AG08396 (cell line): ENCODE measurements at regions not wholly inside any gene's neighbourhood (a gene's known extent, or its start where the extent isn't known, plus 50 kb on each side); places are given as distances from the start of the nearest gene placed in this dataset.

Source experiments
- DNase-seq: peaks from one replicate; pipeline ENCODE4 v3.0.0; 2012; ENCODE audit warnings: low spot score, mixed read lengths

DNA sequence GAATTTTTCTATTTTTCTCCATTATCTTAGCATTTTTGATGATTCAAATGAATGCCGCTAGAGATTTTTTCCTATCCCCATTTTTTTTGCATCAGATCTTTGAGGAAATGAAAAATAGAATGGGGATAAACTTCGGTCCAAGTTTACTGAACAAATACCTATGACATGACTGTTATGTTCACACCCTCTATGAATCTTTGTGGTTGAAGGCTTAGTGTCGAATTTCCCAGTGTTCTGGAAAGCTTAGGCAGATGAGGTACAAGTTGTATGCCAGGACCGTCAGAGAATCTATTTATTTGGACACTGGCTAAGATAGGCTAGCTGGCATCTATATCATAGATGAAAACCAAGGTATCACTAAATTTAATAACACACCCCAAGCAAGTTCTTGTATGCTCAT, 123.4 kb downstream of the SPCS3 start:
- peak; percentile 59 for DNase-seq

DNA sequence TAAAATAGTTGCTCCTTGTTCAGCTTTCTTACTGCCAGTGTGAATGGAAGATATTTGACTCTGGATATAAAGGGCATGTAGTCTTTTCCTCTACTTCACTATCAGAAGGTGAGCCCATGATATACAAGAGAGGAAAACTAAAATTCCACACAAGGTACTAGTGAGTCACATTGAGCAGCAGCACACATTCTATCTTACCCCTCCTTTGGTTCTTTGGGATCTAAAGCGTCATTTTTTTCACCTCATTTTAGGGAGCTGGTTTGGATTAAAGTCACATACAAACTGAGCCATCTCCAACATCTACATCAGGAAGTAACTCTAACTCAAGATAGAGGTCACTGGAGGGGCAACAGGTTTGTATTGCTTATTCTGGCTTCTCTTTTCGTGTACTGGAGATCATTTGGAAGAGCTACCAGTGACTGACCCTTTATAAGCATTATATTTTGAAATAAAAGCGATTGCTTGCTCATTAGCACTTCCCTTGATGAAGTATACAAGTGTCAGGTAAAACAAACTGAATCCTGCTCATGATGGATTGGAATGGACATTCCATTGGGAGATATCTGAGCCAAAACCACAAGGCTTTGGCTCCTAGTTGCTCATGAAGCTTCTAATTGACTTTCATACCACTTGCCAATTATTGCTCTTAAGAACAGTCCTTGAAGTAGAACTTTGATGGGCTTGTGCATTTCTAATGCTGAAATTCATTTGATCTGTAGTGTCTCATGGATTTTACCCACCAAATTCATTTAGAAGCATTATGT, 124.1 kb downstream of the SPCS3 start:
- DNase-seq = no peak

DNA sequence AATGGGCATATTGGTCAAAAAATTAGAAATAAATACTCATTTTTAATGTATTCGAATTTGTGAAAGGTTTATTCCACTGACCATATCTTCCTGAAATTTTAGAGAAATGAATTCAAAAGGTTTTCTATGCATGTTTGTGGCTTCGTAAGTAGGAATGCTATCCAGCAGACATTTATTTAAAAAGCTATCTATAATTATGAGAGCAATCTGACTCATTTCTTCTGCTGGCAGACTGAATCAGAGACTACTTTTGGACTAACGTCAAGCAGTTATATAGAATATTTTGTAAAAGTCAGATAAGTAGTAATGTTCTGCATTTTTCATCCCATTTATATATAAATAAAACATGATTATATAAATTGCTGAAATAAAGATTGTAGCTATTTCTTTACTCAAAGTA, 125.0 kb downstream of the SPCS3 start:
- DNase-seq = no peak

DNA sequence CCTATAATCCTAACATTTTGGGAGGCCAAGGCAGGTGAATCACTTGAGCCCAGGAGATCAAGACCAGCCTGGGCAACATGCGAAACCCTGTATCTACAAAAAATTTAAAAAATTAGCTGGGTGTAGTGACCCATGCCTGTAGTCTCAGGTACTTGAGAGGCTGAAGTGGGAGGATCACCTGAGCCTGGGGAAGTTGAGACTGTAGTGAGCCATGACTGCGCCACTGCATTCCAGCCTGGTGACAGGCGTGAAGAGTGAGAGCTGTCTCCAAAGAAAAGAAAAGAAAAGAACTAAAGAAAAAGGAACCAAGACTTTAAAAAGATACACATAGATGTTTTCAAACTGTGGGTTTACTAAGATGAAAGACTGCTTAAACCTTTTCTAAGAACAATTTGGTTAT, 129.0 kb downstream of the SPCS3 start:
- DNase-seq = no peak

- no peak for DNase-seq
Measured at GRCh38 chr4:176451443-176451842, 131.7 kb downstream of the SPCS3 start.

- no peak for DNase-seq
Measured at GRCh38 chr4:176453079-176453478, 133.3 kb downstream of the SPCS3 start.

GRCh38 chr4:176453658-176454057, 133.9 kb downstream of the SPCS3 start:
- DNase-seq = no peak

DNA sequence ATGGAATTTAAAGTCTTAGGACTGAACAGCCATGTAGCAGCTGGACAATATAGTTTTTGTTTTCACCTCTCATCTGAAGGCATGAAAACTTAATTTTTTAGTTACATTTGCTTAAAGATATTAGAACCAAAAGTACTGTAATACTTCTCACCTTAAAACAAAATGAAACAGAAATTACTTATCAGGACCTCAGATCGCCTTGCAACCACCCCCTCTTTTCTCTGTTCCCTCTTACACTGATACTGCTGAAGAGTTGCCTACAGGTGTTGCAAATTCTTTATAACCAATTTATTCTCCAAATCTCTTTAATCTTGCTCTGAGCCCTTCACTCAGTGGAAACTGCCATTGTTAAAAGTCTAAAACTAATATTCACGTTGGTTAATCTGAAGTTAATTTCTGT, 145.0 kb downstream of the SPCS3 start:
- no peak for DNase-seq

DNA sequence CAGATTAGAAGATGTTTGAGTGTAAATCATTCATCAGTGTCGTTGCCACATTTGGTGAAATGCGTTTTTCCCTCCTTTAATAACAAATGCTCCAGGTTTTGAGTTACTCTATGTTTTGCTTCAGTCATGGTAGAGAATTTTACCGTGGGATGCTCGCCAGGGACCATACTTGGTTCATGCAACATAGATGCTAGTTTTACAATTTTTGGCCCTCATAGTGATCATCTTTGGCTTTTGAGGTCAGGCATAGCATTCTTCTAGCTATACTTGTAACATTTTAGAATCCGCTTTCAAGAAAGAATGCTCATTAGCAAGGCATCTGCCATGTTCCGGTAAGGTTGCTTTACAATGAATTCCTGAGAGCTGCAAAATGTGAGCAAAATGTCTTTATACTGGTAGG, 147.2 kb downstream of the SPCS3 start:
- DNase-seq = no peak

GRCh38 chr4:176469546-176469945, 149.8 kb downstream of the SPCS3 start:
- DNase-seq = no peak

DNA sequence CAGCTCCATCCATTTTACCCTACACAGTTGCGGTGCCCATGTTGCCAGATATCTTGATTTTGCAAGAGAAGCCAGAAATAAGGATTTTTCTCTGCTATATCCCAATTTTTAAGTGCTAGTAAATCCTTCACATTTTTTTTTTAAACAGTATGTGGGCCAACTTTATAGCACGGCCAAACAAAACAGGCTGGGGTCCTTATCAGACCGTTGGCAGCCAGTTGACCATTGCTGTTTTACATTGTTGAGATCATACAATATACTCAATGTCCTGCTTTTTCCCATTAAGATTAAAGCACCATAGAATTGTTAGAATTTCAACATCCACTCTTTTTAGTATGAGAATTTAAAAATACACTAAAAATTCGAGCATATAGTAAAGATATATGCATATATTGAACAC, 150.9 kb downstream of the SPCS3 start:
- no peak for DNase-seq

DNA sequence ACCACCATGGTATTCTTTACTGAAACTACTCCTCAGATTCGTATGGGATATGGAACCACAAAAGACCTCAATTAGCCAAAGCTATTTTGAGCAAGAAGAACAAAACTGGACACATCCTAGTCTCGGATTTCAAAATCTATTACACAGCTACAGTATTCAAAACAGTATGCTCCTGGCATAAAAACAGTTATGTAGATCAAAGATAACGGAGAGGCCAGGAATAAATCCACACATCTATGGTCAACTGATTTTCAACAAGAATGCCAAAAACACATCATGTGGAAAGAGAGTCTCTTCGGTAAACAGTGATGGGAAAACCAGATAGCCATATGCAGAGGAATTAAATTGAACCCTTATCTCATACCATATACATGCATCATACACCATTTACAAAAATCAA, 155.3 kb downstream of the SPCS3 start:
- no peak for DNase-seq

- no peak for DNase-seq
Measured at GRCh38 chr4:176478076-176478475, 158.3 kb downstream of the SPCS3 start.

DNA sequence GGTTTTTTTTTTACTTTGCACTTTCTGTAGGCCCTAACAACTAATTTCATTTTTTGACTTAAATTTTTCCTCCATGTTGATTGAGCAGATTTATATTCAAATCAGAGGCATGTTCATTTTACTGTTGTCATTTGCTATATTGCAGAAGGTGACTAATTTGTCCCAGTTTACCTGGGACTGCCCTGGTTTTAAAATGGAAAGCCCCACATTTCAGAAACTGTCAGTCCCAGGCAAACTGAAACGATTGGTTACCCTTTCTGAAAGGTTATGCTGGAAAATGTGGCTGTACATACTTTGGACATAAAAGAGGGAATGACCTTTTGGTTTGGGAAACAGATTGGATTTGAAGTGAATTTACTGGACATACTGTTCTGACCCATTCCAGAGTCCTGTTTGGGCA, 160.0 kb downstream of the SPCS3 start:
- no peak for DNase-seq

DNA sequence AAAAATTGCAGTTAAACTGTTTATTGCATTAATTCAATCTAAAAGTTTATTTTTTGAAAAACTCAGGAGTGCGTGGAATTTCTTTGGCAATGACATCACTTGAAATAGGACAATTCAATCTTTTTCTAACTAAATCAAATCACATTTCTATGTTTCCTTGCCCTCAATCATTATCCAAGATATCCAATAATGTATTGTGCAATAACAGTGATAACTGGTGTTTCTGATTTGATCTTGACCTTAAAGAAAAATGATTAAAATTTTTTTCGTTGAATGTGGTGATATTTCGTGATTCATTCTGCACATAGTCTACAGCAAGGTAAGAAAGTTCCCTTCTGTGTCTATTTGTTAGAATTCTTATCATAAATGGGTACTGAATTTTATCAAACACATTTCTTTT, 163.2 kb downstream of the SPCS3 start:
- no peak for DNase-seq

- DNase-seq = no peak
Measured at GRCh38 chr4:176484301-176484984, 164.7 kb downstream of the SPCS3 start.

- no peak for DNase-seq
Measured at GRCh38 chr4:176489001-176489400, 169.2 kb downstream of the SPCS3 start.

DNA sequence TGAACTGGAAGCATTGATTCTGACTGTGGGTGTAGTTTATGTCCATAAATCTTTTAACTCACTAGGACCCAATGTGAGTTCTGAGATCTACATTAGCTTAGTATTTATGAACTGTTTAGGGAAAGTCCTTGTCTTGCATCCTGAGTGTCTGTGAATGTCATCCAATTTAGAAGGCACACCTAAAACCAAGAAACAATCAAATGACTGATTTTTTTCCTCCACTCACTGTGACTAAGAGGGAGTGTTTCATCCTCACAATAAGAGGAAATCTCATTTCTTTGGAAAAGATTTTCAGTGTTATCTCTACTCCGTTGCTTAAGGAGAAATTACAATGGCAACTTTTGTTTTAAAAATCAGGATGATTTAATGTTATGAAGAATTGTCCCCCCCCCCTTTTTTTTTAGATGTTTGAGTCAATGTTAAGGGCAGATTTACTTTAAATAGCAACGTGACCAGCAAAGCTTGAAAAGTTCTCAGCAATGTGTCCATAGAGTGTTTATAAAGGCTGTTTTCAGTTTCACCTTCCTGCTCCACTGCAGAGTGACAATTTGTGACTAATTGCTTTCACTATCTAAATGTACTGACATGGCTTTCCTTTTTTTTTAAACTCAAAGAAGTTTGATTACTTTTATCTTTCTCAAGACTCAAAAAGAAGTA, 173.0 kb downstream of the SPCS3 start:
- no peak for DNase-seq

- DNase-seq = no peak
Measured at GRCh38 chr4:176498617-176499256, 179.0 kb downstream of the SPCS3 start.

GRCh38 chr4:176499518-176499917, 179.8 kb downstream of the SPCS3 start:
- peak; percentile 14 for DNase-seq

- no peak for DNase-seq
Measured at GRCh38 chr4:176500894-176501293, 181.1 kb downstream of the SPCS3 start.

DNA sequence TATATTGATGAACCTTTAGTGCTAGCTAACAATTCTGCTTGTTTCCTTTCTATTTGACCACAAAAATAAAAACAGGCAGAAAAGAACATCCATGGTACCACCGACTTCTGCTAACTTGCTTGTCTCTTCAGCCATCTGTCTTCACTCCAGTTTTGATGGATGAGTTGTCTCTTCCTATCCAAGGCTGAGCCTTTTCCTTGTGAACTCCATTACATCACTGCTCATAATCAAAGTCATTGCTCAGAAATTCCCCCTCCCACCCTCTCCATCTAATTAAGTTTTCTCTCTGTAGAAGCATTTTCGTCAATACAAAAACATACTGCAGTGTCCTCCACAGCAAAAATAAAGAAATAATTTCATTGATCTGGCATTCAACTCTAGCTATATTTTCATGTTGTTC, 184.4 kb downstream of the SPCS3 start:
- no peak for DNase-seq
